K562 (cell line): ENCODE measurements at regions not wholly inside any gene's neighbourhood (a gene's known extent, or its start where the extent isn't known, plus 50 kb on each side); places are given as distances from the start of the nearest gene placed in this dataset.

Source experiments
- ATAC-seq: fragments of 200-7000 bp; cut with Tn5 transposase; 3 replicates; pipeline ENCODE4 v1.9.1; 2020; ENCODE audit warnings: moderate library complexity
- BruUV-seq: library from RNA; stranded (reverse); fragments of 400-500 nt; replicated peaks from 2 replicates; lab custom pipeline; 2021; lab: Mats Ljungman, UMichigan
- CTCF ChIA-PET: fragments of 300-600 bp; formaldehyde crosslinking; extraction: SDS; loops from one replicate; lab custom pipeline; 2021; ENCODE audit warnings: low intra/inter-chr PET ratio; lab: Yijun Ruan, JAX
- POLR2A ChIA-PET: fragments of 300-600, 350-650 bp; sonication (Branson Sonifier 250); formaldehyde crosslinking; extraction: SDS; loops from one replicate; lab custom pipeline; 2021; ENCODE audit warnings: antibody characterized with exemption, inconsistent platforms; lab: Yijun Ruan, JAX
- DNase-seq, 4 experiments: peaks; one replicate each; pipeline versions ENCODE4 v3.0.0 to v3.0.0-alpha.2; 2011 to 2018; ENCODE audit warnings: low spot score in 3 of 4, mixed read lengths in 3 of 4; ENCODE audit errors: extremely low read depth in 1 of 4
- FAIRE-seq: peaks from 2 replicates; lab custom pipeline; 2011; peaks lifted over from hg19 to GRCh38; lab: Jason Lieb, UNC
- H2AFZ ChIP-seq: 2 replicates; pipeline ENCODE4 v1.6.0; 2011; ENCODE audit warnings: low read depth, low read length, control low read depth, inconsistent platforms
- H3K27ac ChIP-seq: fragments of 200-600 bp; 3 replicates; pipeline ENCODE4 v1.8.0; 2011; ENCODE audit warnings: low read depth, mild to moderate bottlenecking, control low read depth, inconsistent platforms, low read length, moderate library complexity, mixed read lengths; ENCODE audit errors: extremely low read depth
- H3K27me3 ChIP-seq, 2 experiments: fragments of 300-600 bp in 1 of 2; 2 replicates in 1 of 2; 3 replicates in 1 of 2; pipeline versions ENCODE4 v1.6.0 to v1.8.0; 2011; ENCODE audit warnings: inconsistent platforms in 2 of 2, low read length in 2 of 2, mild to moderate bottlenecking in 1 of 2, mixed read lengths in 1 of 2, moderate library complexity in 1 of 2; ENCODE audit not compliant: control insufficient read depth in 2 of 2, insufficient read depth in 2 of 2
- H3K36me3 ChIP-seq: fragments of 300-600 bp; 3 replicates; pipeline ENCODE4 v1.8.0; 2011; ENCODE audit warnings: mild to moderate bottlenecking, low read length, inconsistent platforms; ENCODE audit not compliant: control insufficient read depth, insufficient read depth
- H3K4me1 ChIP-seq, 2 experiments: fragments of 200-600 bp in 1 of 2; replicated peaks in 1 of 2; 2 replicates in 1 of 2; 3 replicates in 1 of 2; pipeline versions ENCODE4 v1.5.1 to v1.8.0; 2011; ENCODE audit warnings: inconsistent platforms in 2 of 2, low read length in 2 of 2, mild to moderate bottlenecking in 1 of 2, mixed read lengths in 1 of 2, moderate library complexity in 1 of 2; ENCODE audit not compliant: control insufficient read depth in 2 of 2, insufficient read depth in 2 of 2
- H3K4me2 ChIP-seq: 2 replicates; pipeline ENCODE4 v1.6.1; 2011; ENCODE audit warnings: low read length, control low read depth, inconsistent platforms, mixed read lengths; ENCODE audit not compliant: insufficient read depth
- H3K4me3 ChIP-seq: fragments of 200-600 bp; sonication (generic), shearing (Covaris generic); 2 replicates; pipeline ENCODE4 v1.5.1; 2016; ENCODE audit warnings: control low read depth, inconsistent platforms
- H3K79me2 ChIP-seq: fragments of 200-600 bp; 3 replicates; pipeline ENCODE4 v1.8.0; 2011; ENCODE audit warnings: low read length, inconsistent platforms; ENCODE audit not compliant: control insufficient read depth, insufficient read depth
- H3K9ac ChIP-seq, 2 experiments: 2 replicates each; pipeline versions ENCODE4 v1.6.0 to v1.6.1; 2011; ENCODE audit warnings: low read depth in 2 of 2, low read length in 2 of 2, control low read depth in 1 of 2, inconsistent platforms in 1 of 2, mild to moderate bottlenecking in 1 of 2, mixed read lengths in 1 of 2; ENCODE audit not compliant: insufficient read depth in 1 of 2
- H3K9me1 ChIP-seq: one replicate; pipeline ENCODE4 v1.6.0; 2011; ENCODE audit warnings: inconsistent platforms, mild to moderate bottlenecking, low read length, moderate library complexity; ENCODE audit not compliant: control insufficient read depth, insufficient read depth
- H3K9me3 ChIP-seq: replicated peaks from 2 replicates; pipeline ENCODE4 v1.5.1; 2011; ENCODE audit warnings: low read depth, low read length, inconsistent platforms; ENCODE audit not compliant: control insufficient read depth, insufficient read depth
- H4K20me1 ChIP-seq: replicated peaks from 2 replicates; pipeline ENCODE4 v1.6.1; 2011; ENCODE audit warnings: low read length, inconsistent platforms, mixed read lengths; ENCODE audit not compliant: control insufficient read depth, insufficient read depth
- CBX1 ChIP-seq: sonication (generic); IDR thresholded peaks from 2 replicates; pipeline ENCODE4 v1.6.1; 2016; ENCODE audit warnings: antibody characterized with exemption, low read depth, mild to moderate bottlenecking
- CBX3 ChIP-seq, 2 experiments: IDR thresholded peaks; 1 replicate in 1 of 2; 2 replicates in 1 of 2; pipeline ENCODE4 v1.6.1; 2012; ENCODE audit warnings: inconsistent platforms in 2 of 2, low read length in 2 of 2, borderline replicate concordance in 1 of 2, control low read depth in 1 of 2
- CHCHD3 ChIP-seq: fragments of 250-450 bp; sonication (Bioruptor Pico); IDR thresholded peaks from 2 replicates; pipeline ENCODE4 v2.1.2; 2022; ENCODE audit warnings: mild to moderate bottlenecking
- GMEB1 ChIP-seq: fragments of 250-450 bp; sonication (Bioruptor Pico); IDR thresholded peaks from 2 replicates; pipeline ENCODE4 v1.4.0; 2020; ENCODE audit warnings: mild to moderate bottlenecking
- IRF2 ChIP-seq: sonication (generic); formaldehyde crosslinking; IDR thresholded peaks from 2 replicates; pipeline ENCODE4 v1.8.1; 2022; ENCODE audit warnings: mild to moderate bottlenecking, missing genetic modification reagents
- MTA2 ChIP-seq: fragments of 450-650 bp; IDR thresholded peaks from 2 replicates; pipeline ENCODE4 v1.6.1; 2016; ENCODE audit warnings: low read depth
- RBM17 ChIP-seq: fragments of 200-400 bp; formaldehyde crosslinking; IDR thresholded peaks from 2 replicates; pipeline ENCODE4 v1.6.1; 2017; ENCODE audit warnings: low read depth, mild to moderate bottlenecking, low read length, borderline replicate concordance
- ZBTB9 ChIP-seq: fragments of 450-650 bp; formaldehyde crosslinking; IDR thresholded peaks from 2 replicates; pipeline ENCODE4 v1.4.0; 2020; ENCODE audit warnings: mild to moderate bottlenecking, moderate library complexity
- ZNF134 ChIP-seq: fragments of 250-450 bp; sonication (Bioruptor Pico); conservative IDR thresholded peaks from 2 replicates; pipeline ENCODE4 v1.4.0; 2020
- ZNF79 ChIP-seq: fragments of 250-450 bp; sonication (Bioruptor Pico); IDR thresholded peaks from 2 replicates; pipeline ENCODE4 v1.4.0; 2020; ENCODE audit warnings: low read depth, mild to moderate bottlenecking, moderate library complexity
- WGBS: fragments of 100-300 bp; shearing (Covaris generic); methylation state at CpG from one replicate; pipeline ENCODE4 v1.1.6; 2016; ENCODE audit warnings: low coverage, mixed read lengths; ENCODE audit not compliant: insufficient coverage; ENCODE audit errors: missing lambda C conversion rate; 5-methylcytosine and 5-hydroxymethylcytosine counted together
- in situ Hi-C: fragments of 300-500 bp; cut with MboI; formaldehyde crosslinking; loops from 4 replicates; pipeline ENCODE4 v1.15.0; 2018; ENCODE audit warnings: inconsistent platforms, mixed read lengths
- intact Hi-C: fragments of 100-400 bp; cut with micrococcal nuclease; formaldehyde crosslinking; loops from 2 replicates; pipeline ENCODE4 v1.14.2; 2022
- TF ChIP-seq, protein P1 (sequence below): fragments of 450-650 bp; IDR thresholded peaks from 2 replicates; pipeline ENCODE4 v1.6.1; 2016; ENCODE audit warnings: low read depth
- TF ChIP-seq, protein P2 (sequence below): fragments of 450-650 bp; IDR thresholded peaks from 2 replicates; pipeline ENCODE4 v1.6.1; 2016; ENCODE audit warnings: antibody characterized with exemption

DNA sequence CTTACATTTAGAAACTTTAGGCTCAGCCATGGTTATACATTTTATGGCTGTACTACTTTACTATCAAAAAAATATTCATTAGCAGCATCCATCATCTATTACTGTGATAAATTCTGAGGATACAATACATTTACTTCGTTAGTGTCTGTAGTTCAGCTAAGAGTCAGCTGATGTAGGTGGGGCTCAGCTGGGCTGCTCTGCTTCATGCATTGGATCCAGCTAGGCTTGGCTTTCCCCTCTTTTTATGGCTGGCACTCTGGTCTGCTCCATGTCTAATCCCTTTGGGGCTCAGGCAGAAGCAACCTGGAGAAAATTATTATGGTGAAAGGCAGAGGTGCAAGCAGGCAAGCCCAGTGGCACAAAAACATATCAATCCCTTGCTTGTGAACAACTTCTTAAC is 930.1 kb upstream of the NR2F2 start:
- Histone ChIP-seq H3K9me3 (no peaks in the 10 kb centered on the region), H3K4me1 (no peaks in the 10 kb centered on the region), H3K36me3 (no peaks in the 10 kb centered on the region), H3K27me3 (no peaks in the 10 kb centered on the region), H3K4me2 (no peak overlapping the region), H3K27ac (no peak overlapping the region), H3K79me2 (no peaks in the 10 kb centered on the region), H2AFZ (no peak overlapping the region), H4K20me1 (no peaks in the 10 kb centered on the region), H3K4me3 (no peak overlapping the region), H3K9me1 (no peaks in the 10 kb centered on the region), H3K9ac (no peak overlapping the region)
- TF ChIP-seq, protein P1, sequence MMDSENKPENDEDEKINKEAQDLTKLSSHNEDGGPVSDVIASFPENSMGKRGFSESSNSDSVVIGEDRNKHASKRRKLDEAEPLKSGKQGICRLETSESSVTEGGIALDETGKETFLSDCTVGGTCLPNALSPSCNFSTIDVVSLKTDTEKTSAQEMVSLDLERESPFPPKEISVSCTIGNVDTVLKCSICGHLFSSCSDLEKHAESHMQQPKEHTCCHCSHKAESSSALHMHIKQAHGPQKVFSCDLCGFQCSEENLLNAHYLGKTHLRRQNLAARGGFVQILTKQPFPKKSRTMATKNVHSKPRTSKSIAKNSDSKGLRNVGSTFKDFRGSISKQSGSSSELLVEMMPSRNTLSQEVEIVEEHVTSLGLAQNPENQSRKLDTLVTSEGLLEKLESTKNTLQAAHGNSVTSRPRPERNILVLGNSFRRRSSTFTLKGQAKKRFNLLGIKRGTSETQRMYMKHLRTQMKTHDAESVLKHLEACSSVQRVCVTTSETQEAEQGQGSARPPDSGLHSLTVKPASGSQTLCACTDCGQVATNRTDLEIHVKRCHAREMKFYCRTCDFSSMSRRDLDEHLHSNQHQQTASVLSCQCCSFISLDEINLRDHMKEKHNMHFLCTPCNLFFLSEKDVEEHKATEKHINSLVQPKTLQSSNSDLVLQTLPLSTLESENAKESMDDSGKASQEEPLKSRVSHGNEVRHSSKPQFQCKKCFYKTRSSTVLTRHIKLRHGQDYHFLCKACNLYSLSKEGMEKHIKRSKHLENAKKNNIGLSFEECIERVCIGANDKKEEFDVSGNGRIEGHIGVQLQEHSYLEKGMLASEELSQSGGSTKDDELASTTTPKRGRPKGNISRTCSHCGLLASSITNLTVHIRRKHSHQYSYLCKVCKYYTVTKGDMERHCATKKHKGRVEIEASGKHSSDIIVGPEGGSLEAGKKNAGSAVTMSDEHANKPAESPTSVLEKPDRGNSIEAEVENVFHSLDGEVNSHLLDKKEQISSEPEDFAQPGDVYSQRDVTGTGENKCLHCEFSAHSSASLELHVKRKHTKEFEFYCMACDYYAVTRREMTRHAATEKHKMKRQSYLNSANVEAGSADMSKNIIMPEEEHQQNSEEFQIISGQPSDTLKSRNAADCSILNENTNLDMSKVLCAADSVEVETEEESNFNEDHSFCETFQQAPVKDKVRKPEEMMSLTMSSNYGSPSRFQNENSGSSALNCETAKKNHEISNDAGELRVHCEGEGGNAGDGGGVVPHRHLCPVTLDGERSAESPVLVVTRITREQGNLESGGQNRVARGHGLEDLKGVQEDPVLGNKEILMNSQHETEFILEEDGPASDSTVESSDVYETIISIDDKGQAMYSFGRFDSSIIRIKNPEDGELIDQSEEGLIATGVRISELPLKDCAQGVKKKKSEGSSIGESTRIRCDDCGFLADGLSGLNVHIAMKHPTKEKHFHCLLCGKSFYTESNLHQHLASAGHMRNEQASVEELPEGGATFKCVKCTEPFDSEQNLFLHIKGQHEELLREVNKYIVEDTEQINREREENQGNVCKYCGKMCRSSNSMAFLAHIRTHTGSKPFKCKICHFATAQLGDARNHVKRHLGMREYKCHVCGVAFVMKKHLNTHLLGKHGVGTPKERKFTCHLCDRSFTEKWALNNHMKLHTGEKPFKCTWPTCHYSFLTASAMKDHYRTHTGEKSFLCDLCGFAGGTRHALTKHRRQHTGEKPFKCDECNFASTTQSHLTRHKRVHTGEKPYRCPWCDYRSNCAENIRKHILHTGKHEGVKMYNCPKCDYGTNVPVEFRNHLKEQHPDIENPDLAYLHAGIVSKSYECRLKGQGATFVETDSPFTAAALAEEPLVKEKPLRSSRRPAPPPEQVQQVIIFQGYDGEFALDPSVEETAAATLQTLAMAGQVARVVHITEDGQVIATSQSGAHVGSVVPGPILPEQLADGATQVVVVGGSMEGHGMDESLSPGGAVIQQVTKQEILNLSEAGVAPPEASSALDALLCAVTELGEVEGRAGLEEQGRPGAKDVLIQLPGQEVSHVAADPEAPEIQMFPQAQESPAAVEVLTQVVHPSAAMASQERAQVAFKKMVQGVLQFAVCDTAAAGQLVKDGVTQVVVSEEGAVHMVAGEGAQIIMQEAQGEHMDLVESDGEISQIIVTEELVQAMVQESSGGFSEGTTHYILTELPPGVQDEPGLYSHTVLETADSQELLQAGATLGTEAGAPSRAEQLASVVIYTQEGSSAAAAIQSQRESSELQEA = no peak
- TF ChIP-seq, protein P2, sequence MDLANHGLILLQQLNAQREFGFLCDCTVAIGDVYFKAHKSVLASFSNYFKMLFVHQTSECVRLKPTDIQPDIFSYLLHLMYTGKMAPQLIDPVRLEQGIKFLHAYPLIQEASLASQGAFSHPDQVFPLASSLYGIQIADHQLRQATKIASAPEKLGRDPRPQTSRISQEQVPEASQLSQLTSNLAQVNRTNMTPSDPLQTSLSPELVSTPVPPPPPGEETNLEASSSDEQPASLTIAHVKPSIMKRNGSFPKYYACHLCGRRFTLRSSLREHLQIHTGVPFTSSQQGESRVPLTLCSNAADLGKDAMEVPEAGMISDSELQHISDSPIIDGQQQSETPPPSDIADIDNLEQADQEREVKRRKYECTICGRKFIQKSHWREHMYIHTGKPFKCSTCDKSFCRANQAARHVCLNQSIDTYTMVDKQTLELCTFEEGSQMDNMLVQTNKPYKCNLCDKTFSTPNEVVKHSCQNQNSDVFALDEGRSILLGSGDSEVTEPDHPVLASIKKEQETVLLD = no peak
- TF ChIP-seq RBM17 (no peak), GMEB1 (CRISPR knock-in tag) (no peak), MTA2 (no peak), IRF2 (CRISPR knock-in tag) (no peak), ZNF134 (CRISPR knock-in tag) (no peak), ZNF79 (CRISPR knock-in tag) (no peak), CBX3 (IDR thresholded peaks at IDR 0.05; ENCODE audit: borderline replicate concordance in 1 of 2, low read length in 2 of 2) (no peak), CHCHD3 (CRISPR knock-in tag) (no peak), CBX1 (no peak), ZBTB9 (CRISPR knock-in tag) (no peak)
- ChIA-PET CTCF (no interaction called here), POLR2A (no interaction called here)
- 10% methylated on average over 1 of the region's 1 CpG for whole genome bisulfite sequencing
- ATAC-seq (no peak), DNase-seq (no peak), FAIRE-seq (no peak)
- in situ Hi-C loops = no loop called here
- intact Hi-C loops = no loop called here
- BruUV-seq = no TSS peak
